IPS-18a (cell line): ENCODE measurements at regions not wholly inside any gene's neighbourhood (a gene's known extent, or its start where the extent isn't known, plus 50 kb on each side); places are given as distances from the start of the nearest gene placed in this dataset.

Experiments
- H3K27ac ChIP-seq: one replicate; pipeline ENCODE4 v1.5.1; 2013; ENCODE audit warnings: low read length
- H3K27me3 ChIP-seq: one replicate; pipeline ENCODE4 v1.6.1; 2013; ENCODE audit warnings: mild to moderate bottlenecking, low read length; ENCODE audit not compliant: control insufficient read depth, insufficient read depth
- H3K36me3 ChIP-seq: one replicate; pipeline ENCODE4 v1.6.1; 2013; ENCODE audit warnings: low read depth, low read length; ENCODE audit not compliant: control insufficient read depth
- H3K4me1 ChIP-seq: one replicate; pipeline ENCODE4 v1.6.1; 2013; ENCODE audit warnings: low read depth, low read length; ENCODE audit not compliant: control insufficient read depth
- H3K4me3 ChIP-seq: one replicate; pipeline ENCODE4 v1.5.1; 2013; ENCODE audit warnings: low read length
- H3K9ac ChIP-seq: one replicate; pipeline ENCODE4 v1.6.1; 2013; ENCODE audit warnings: mild to moderate bottlenecking, low read length, moderate library complexity
- H3K9me3 ChIP-seq: one replicate; pipeline ENCODE4 v1.6.1; 2013; ENCODE audit warnings: low read depth, low read length; ENCODE audit not compliant: control insufficient read depth

DNA sequence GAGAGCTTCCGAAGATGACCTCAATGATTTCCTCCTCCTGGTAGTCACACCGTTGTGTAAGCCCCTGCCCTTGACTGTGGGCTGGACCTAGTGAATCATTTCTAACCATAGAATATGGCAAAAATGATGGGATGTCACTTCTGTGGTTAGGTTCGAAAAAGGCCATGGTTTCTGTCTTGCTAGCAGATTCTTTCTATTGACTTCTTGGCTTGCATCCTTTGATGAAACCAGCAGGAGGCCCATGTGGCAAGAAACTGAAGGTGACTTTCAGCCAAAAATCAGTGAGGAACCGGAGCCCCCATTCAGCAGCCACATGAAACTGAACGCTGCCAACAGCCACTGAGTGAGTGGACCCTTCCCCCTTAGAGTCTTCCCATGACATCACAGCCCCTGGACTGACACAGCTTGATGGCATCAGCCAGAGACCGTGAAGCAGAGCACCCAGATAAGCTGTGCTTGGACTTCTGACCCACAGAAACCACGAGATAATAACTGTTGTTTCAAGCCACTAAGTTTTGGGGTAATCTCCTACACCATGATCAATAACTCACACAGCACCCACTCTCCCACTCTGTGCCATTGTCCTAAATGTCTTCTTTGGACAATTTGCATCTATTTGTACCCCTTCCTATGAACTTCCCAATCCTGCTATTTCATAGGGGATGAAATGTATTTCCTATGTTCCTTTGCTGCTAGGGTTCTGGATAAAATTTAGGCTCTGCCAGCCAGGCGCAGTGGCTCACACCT lies 148.0 kb upstream of the STX18 start:
- Histone ChIP-seq H3K27ac (no peak overlapping the region), H3K4me3 (no peak overlapping the region), H3K9ac (no peak overlapping the region), H3K36me3 (no peaks in the 10 kb centered on the region), H3K27me3 (peaks cover 6% of the 10 kb centered on the region), H3K9me3 (no peaks in the 10 kb centered on the region), H3K4me1 (peaks cover 15% of the 10 kb centered on the region)

DNA sequence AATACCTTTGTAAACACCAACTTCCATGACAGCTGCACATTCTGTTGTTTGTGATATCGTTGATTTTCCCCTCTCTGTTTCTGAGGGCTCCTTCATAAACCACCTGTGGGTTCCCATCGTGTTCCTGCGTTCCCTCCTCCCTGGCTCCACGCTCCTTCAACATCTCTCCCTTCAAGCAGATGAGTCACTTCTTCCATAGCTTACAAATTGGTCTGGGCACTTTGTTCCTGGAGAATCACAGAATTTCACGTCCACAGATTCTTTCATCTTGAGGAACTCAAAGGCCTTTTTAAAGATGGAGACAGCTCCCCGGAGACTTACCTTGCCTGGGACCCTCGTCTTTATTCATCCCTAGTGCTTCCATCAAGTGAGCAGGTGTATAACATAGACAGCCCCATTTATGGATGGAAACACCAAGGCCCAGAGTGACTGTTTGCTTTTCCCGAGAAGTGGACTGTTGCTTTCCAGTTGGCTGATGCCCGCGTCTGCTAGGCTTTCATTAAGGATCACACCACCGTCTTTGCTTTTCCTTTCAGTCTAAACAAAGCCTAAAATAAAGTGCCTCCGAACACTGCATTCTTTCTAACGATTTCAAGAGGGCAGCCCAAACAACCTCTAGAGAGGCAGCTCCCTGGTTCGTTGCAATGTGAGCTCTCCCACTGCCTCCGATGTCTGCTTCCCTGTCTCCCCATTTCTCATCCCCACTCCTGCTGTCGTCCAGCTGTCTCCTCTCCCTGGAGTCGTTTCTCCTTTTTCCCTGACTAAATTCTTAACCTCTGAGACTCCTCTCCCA lies 146.3 kb upstream of the STX18 start:
- Histone ChIP-seq H3K4me1 (peaks cover 3% of the 10 kb centered on the region), H3K27ac (no peak overlapping the region), H3K4me3 (no peak overlapping the region), H3K36me3 (no peaks in the 10 kb centered on the region), H3K9ac (no peak overlapping the region), H3K27me3 (no peaks in the 10 kb centered on the region), H3K9me3 (no peaks in the 10 kb centered on the region)

DNA sequence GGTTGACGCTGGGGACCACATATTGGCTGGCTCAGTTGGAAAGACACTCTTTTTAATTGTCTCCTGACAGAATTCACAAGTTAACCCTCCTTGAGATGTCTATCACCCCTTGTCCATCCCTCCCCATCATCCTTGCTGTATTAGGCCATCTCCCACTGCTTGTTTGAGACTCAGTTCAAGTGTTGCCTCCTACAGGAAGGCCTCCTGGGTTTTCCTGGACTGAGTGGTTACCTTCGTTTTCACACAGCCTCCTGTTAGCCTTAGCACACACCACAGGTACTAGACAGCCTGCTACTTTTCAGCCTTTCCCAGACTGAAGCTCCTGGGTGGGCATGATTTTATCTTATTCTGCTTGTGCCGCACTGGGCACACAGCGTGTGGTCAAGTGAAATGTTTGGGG lies 145.3 kb upstream of the STX18 start:
- Histone ChIP-seq H3K27me3 (no peaks in the 10 kb centered on the region), H3K4me1 (peaks cover 3% of the 10 kb centered on the region), H3K9ac (no peak overlapping the region), H3K36me3 (no peaks in the 10 kb centered on the region), H3K4me3 (no peak overlapping the region), H3K27ac (no peak overlapping the region), H3K9me3 (no peaks in the 10 kb centered on the region)

DNA sequence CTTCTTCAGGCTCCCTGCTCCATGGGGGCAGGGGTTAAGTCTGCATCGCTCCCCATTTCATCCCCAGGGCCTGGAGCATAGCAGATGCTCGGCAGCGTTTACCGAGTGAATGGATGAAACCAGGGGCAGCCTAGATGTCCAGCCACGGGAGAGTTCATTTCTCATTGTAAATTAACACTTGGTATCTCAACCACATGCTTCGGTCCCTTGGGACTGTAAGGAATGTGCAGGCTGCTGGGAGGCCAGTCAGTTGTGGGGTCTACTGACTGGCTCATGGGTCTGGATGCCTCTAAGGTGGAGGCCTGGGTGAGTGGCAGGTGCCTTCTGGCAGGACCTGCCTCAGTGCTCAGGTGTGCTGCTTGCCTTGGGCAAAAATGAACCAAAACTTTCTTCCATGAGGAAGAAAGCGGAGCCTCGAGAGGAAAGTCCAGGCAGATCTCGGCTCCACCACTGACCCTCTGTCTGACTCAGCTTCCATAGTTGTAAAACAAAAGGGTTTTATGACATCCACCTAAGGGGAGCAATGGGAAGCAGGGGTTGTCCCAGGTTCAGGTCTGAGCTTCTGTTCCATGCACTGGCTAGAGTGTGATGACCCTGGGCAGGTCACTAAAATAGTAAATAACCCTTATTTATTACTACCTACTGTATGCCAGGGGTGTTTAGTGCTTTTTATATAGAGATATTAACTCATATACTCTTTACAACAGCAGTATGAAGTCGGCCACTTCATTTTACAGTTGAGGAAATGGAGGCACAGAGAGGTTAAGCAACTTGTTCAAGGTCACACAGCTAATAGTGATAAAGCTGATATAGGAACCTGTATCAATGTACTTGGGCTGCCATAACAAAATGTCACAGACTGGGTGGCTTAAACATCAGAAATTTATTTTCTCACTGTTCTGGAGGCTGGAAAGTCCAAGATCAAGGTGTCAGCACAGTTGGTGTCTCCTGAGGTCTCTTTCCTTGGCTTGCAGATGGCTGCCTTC lies 144.3 kb upstream of the STX18 start:
- Histone ChIP-seq H3K4me1 (peaks cover 3% of the 10 kb centered on the region), H3K27me3 (no peaks in the 10 kb centered on the region), H3K9ac (no peak overlapping the region), H3K4me3 (no peak overlapping the region), H3K36me3 (no peaks in the 10 kb centered on the region), H3K9me3 (no peaks in the 10 kb centered on the region), H3K27ac (no peak overlapping the region)

DNA sequence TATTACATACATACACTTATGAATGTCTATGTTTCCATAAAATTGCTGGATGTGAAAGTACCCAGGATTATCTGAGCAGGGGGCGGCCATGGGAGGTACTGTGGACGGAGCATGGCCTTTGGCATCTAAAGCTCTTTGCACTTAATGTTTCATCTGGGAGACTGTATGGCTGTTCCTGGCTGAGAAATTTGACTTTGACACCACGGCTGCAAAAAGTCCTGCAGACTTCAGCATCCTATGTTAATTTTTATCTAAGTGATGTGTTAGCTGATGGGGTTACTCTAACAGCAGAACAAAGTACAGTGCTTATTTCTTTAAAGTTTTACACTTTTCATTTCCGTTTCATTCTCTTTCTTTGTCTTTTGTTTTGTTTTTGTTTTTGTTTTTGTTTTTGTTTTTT lies 139.8 kb upstream of the STX18 start:
- H3K9me3 ChIP-seq, result no peaks in the 10 kb centered on the region
- H3K36me3 ChIP-seq, result no peaks in the 10 kb centered on the region
- H3K9ac ChIP-seq, result no peak overlapping the region
- H3K27me3 ChIP-seq, result peaks cover 20% of the 10 kb centered on the region
- no peak overlapping the region for H3K4me3 ChIP-seq
- H3K27ac ChIP-seq, result no peak overlapping the region
- peaks cover 11% of the 10 kb centered on the region for H3K4me1 ChIP-seq

DNA sequence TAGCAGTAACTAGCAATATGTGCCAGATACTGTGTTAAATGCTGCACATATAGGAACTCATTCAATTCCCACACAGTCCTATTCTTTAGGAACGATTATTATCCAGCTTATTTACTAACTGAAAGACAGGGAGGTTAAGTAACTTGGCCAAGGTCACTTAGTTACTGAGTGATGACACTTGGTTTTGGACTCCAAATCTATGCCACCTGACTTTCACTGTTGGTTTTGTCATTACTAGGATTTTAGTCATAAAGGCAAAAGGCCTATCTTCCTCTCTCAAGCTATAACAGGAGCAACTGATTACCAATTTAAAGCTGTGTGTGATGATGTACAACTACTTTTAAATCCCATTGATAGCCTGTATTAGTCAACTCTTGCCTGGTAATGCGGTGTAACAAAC lies 138.9 kb upstream of the STX18 start:
- peaks cover 27% of the 10 kb centered on the region for H3K27me3 ChIP-seq
- no peak overlapping the region for H3K27ac ChIP-seq
- H3K4me3 ChIP-seq, result no peak overlapping the region
- H3K9me3 ChIP-seq, result no peaks in the 10 kb centered on the region
- H3K9ac ChIP-seq, result no peak overlapping the region
- H3K36me3 ChIP-seq, result no peaks in the 10 kb centered on the region
- H3K4me1 ChIP-seq, result peaks cover 11% of the 10 kb centered on the region

DNA sequence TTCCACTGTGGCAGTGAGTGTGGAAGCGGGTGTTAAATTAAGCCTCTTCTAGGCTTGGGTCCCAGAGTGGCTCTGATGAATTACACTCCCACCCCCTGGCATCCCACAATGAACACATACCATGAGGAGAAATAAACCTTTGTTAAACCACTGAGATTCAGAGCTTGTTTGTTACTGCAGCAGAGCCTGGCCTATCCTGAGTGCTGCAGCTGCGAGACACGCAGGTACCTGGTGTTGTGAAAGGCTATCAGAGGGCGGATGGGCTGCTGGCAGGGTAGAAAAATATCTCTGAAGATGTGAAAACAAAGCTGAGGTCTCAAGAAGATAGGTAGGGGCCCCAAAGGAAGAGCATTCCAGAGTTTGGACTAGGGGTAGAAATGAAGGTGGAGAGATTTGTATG lies 138.4 kb upstream of the STX18 start:
- Histone ChIP-seq H3K36me3 (no peaks in the 10 kb centered on the region), H3K4me1 (peaks cover 9% of the 10 kb centered on the region), H3K9ac (no peak overlapping the region), H3K27me3 (peaks cover 27% of the 10 kb centered on the region), H3K9me3 (no peaks in the 10 kb centered on the region), H3K27ac (no peak overlapping the region), H3K4me3 (no peak overlapping the region)

DNA sequence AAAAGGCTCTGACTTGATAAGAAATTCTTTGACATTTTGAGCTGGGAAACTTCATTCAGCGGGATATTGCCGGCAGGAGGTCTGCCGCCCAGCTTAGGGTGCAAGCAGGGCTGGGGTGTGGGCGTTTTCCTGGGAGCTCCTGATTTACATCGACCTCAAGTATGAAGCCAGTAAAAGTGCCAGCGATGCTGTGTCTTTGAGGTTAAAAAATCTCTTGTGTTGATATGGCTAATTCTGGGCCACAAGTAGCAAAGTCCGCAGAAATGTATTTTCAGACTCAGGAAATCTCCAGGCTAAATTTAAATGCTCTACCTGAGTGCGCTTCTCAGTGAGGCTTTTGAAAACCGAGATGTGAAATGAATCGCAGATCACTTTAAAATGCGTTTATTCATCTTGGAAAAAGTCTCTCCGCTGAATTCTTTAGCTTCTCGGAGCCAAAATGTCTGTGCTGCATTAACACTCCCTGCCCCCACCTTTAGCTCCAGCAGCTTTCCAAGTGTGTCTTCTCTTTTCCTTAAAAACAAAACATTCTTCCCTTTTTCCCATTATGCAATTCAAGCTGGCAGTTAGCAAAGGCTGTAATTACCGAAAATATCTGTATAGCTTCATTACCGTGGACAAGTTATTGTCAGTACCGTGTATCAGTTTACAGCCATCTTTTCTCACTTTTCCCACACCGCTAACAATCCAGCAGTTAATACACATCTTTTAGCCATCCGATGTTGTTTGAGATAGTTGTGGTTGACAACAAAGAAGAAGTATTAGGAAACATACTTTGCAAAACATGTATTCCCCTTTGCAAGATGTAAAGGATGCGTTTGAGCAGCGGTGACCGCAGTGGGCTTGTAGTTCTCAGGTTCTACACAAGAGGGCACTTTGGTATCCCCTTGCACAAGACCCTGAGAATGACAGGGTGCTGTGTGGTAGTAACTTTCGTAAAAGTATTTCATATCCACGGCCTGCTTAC lies 136.0 kb upstream of the STX18 start:
- Histone ChIP-seq H3K27me3 (peaks cover 27% of the 10 kb centered on the region), H3K9me3 (no peaks in the 10 kb centered on the region), H3K27ac (no peak overlapping the region), H3K9ac (no peak overlapping the region), H3K4me1 (peaks cover 9% of the 10 kb centered on the region), H3K36me3 (no peaks in the 10 kb centered on the region), H3K4me3 (no peak overlapping the region)

DNA sequence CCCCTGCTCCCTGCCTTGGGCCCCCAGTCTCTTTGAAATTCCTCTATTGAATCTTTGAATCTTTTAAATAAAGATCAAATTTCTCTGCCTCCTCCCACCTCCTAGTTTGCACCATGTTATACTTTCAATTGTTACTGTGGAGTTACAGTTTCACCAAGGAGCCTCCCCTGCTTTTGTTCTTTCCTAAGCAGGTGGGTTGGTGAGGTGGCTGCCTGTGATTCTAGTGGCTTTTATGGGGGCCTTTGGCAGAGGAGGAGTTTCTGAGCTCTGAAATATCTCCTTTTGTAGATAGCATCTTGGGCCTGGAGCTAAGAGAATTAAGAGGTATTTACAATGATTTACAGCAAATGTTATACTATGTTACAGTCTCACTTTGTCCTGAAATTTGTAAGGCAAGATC lies 133.8 kb upstream of the STX18 start:
- no peak overlapping the region for H3K4me3 ChIP-seq
- peaks cover 37% of the 10 kb centered on the region for H3K27me3 ChIP-seq
- H3K27ac ChIP-seq, result no peak overlapping the region
- no peaks in the 10 kb centered on the region for H3K36me3 ChIP-seq
- H3K4me1 ChIP-seq, result peaks cover 13% of the 10 kb centered on the region
- no peak overlapping the region for H3K9ac ChIP-seq
- H3K9me3 ChIP-seq, result no peaks in the 10 kb centered on the region

DNA sequence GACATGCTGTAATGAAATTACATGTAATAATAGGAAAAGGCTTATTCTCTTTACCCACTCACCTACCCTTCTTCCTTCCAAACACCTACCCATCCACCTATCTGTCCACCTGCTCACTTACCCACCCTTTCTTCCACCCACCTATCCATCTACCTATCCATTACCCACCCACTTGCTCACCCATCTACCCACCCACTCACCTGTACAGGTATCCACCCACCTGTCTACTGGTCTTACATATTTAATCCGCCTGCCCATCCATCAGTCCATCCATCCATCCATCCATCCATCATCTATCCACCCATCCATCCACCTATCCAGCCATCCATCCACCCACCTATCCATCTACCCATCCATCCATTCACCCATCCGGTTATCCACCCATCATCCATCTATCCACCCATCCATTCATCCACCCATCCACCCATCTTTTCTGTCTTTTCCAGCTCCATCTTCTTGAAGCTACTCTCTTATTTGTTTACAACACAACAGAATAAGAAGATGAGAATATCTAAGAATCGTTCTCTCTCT lies 133.3 kb upstream of the STX18 start:
- Histone ChIP-seq H3K4me3 (no peak overlapping the region), H3K9me3 (no peaks in the 10 kb centered on the region), H3K9ac (no peak overlapping the region), H3K27ac (no peak overlapping the region), H3K36me3 (no peaks in the 10 kb centered on the region), H3K4me1 (peaks cover 13% of the 10 kb centered on the region), H3K27me3 (peaks cover 37% of the 10 kb centered on the region)
